Stomach smooth muscle (tissue), 2 donors: ENCODE measurements at regions not wholly inside any gene's neighbourhood (a gene's known extent, or its start where the extent isn't known, plus 50 kb on each side); places are given as distances from the start of the nearest gene placed in this dataset.

Experiments
- H3K27ac ChIP-seq: one replicate; pipeline ENCODE4 v1.7.0; 2013; ENCODE audit warnings: mild to moderate bottlenecking, low read length, inconsistent platforms
- H3K27me3 ChIP-seq, 2 donors: one replicate each; pipeline ENCODE4 v1.7.0; 2013; ENCODE audit warnings: low read length in 2 of 2; ENCODE audit not compliant: insufficient read depth in 2 of 2, control insufficient read depth in 1 of 2
- H3K36me3 ChIP-seq, 2 donors: one replicate each; pipeline ENCODE4 v1.7.0; 2013; ENCODE audit warnings: low read length in 2 of 2; ENCODE audit not compliant: control insufficient read depth in 2 of 2, insufficient read depth in 2 of 2
- H3K4me1 ChIP-seq: one replicate; pipeline ENCODE4 v1.7.0; 2013; ENCODE audit warnings: low read length; ENCODE audit not compliant: control insufficient read depth, insufficient read depth
- H3K4me3 ChIP-seq, 2 donors: one replicate each; pipeline ENCODE4 v1.7.0; 2013; ENCODE audit warnings: low read length in 2 of 2
- H3K9ac ChIP-seq, 2 donors: one replicate each; pipeline ENCODE4 v1.7.0; 2013; ENCODE audit warnings: low read length in 2 of 2, mild to moderate bottlenecking in 1 of 2
- H3K9me3 ChIP-seq, 2 donors: one replicate each; pipeline ENCODE4 v1.7.0; 2013; ENCODE audit warnings: low read length in 2 of 2; ENCODE audit not compliant: control insufficient read depth in 2 of 2
- donor health status: healthy.
- donor health status: Pancreatic carcinoma.

DNA sequence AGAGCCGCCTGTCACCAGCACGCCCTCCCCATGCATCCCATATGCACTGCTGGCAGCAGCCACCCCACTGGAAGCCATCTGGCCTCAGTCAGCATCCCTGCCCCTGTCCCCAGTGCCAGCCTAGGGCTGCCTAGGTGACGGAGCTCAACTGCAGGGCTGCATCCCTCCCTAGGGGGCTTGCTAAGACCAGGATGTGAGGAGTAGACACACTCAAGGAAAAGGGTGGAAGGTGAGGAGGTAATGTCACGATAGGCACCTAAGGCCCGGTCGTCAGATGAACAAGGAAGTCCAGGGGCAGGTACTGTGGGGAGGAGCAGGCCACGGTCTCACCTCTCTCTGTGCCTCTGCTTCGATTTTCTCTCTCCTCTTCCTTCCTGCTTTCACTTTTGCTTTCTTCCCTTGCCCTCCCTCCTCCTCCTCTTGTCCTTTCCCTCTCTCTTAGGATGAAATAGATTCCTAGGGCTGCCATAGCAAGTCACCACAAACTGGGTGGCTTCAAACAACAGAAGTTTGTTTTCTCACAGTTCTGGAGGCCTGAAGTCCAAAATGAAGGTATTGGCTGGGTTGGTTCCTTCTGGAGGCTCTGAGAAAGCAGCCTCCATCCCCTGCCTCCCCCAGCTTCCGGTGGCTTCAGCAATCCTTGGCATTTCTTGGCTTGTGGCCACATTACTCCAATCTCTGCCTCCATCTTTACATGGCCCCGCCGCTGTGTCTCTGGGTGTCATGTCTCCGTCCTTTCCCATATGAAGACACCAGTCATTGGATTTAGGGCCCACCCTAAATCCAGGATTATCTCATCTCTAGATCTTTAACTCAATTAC, 298.3 kb downstream of the SHQ1 start:
- Histone ChIP-seq H3K27ac (no peak overlapping the region), H3K27me3 (no peaks in the 10 kb centered on the region), H3K36me3 (no peaks in the 10 kb centered on the region), H3K9me3 (no peaks in the 10 kb centered on the region), H3K4me1 (no peaks in the 10 kb centered on the region), H3K9ac (no peak overlapping the region), H3K4me3 (no peak overlapping the region)

DNA sequence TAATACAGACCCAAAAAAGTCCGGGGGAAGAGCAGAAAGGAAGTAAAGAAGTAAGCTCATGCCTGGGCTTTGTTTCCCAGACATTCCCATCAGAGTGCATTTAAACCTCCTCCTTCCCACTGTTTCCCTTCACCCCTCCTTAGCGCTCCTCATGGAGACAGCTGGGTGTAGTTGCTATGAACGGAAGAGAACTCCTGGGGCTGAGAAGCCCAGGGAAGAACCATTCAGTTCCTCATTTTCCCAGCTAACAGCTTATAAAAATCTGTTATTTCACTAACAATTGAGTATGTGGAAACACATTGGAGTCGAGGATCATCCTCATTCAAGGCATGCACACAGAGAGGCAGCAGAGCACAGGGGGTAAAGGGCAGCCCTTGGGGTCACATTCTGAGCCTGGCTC, 299.3 kb downstream of the SHQ1 start:
- no peaks in the 10 kb centered on the region for H3K4me1 ChIP-seq
- no peaks in the 10 kb centered on the region for H3K36me3 ChIP-seq
- no peak overlapping the region for H3K27ac ChIP-seq
- H3K9ac ChIP-seq: no peak overlapping the region
- no peak overlapping the region for H3K4me3 ChIP-seq
- no peaks in the 10 kb centered on the region for H3K27me3 ChIP-seq
- H3K9me3 ChIP-seq: no peaks in the 10 kb centered on the region

- Histone ChIP-seq H3K9me3 (no peaks in the 10 kb centered on the region), H3K4me1 (no peaks in the 10 kb centered on the region), H3K36me3 (no peaks in the 10 kb centered on the region), H3K4me3 (no peak overlapping the region), H3K27ac (no peak overlapping the region), H3K9ac (no peak overlapping the region), H3K27me3 (no peaks in the 10 kb centered on the region)
Measured at GRCh38 chr3:72548461-72548860, 299.8 kb downstream of the SHQ1 start.

- no peak overlapping the region for H3K9ac ChIP-seq
- no peak overlapping the region for H3K4me3 ChIP-seq
- H3K9me3 ChIP-seq: no peaks in the 10 kb centered on the region
- no peaks in the 10 kb centered on the region for H3K4me1 ChIP-seq
- no peaks in the 10 kb centered on the region for H3K36me3 ChIP-seq
- no peak overlapping the region for H3K27ac ChIP-seq
- no peaks in the 10 kb centered on the region for H3K27me3 ChIP-seq
Measured at GRCh38 chr3:72547183-72547582, 301.1 kb downstream of the SHQ1 start.

DNA sequence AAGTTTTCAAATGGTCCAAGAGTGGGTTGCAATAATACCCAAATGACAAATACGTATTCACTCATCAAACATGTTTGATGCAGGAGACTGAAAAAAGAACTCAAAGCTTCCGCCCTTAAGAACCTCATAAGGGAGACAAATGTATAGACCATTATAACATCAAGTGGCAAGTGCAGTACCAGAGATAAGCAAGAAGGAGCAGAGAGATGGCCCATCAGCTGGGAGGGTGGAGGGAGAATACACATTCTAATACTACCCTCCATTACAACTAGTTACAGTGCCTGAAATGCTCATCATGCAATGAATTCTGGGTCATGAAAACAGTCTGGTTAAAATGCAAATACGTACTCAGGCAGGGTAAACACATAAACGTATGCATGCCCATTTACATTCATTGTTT, 304.0 kb downstream of the SHQ1 start:
- no peaks in the 10 kb centered on the region for H3K36me3 ChIP-seq
- H3K27ac ChIP-seq: no peak overlapping the region
- no peak overlapping the region for H3K4me3 ChIP-seq
- no peaks in the 10 kb centered on the region for H3K4me1 ChIP-seq
- no peak overlapping the region for H3K9ac ChIP-seq
- H3K27me3 ChIP-seq: no peaks in the 10 kb centered on the region
- peaks cover 0 to 6% of the 10 kb centered on the region in 2 donors for H3K9me3 ChIP-seq

DNA sequence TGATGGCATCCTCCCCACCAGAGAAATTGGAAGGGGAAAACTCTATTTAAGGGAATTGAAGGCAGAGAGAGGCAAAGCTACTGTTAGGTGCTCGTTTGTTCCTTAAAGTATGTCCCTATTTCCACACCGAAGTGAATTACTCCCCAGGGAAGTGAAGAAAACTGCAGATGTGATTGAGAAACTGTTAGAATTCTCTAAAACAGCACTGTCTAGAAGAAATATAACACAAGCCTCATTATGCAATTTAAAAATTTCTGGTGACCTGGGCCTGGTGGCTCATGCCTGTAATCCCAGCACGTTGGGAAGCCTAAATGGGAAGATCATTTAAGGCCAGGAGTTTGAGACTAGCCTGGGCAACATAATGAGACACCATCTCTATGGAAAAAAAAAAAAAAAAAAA, 305.0 kb downstream of the SHQ1 start:
- H3K4me1 ChIP-seq: no peaks in the 10 kb centered on the region
- no peaks in the 10 kb centered on the region for H3K36me3 ChIP-seq
- no peak overlapping the region for H3K27ac ChIP-seq
- no peaks in the 10 kb centered on the region for H3K27me3 ChIP-seq
- H3K4me3 ChIP-seq: no peak overlapping the region
- H3K9me3 ChIP-seq: peaks cover 0 to 6% of the 10 kb centered on the region in 2 donors
- H3K9ac ChIP-seq: no peak overlapping the region

- no peaks in the 10 kb centered on the region for H3K27me3 ChIP-seq
- no peak overlapping the region for H3K9ac ChIP-seq
- no peak overlapping the region for H3K4me3 ChIP-seq
- peaks cover 0 to 6% of the 10 kb centered on the region in 2 donors for H3K9me3 ChIP-seq
- H3K27ac ChIP-seq: no peak overlapping the region
- H3K36me3 ChIP-seq: no peaks in the 10 kb centered on the region
- H3K4me1 ChIP-seq: no peaks in the 10 kb centered on the region
Measured at GRCh38 chr3:72542781-72543180, 305.5 kb downstream of the SHQ1 start.

DNA sequence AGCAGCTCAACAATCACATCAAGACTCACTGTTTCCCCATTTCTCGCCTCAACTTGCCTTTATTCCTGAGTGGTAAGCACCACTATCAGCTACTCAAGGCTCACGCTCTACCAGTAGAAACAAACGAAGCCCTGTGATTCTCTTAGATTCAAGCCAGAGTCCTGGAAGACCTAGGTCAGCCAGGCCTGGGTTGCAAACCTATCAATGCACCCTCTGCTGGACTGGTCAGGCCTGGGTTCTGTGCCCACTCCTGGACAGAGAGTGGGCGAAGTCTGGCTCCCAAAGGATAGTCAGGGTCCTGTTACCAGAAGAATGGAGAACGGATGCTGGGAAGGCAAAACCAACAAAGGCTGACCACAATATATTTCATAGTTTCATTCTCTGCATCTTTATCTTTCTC, 308.4 kb downstream of the SHQ1 start:
- no peak overlapping the region for H3K4me3 ChIP-seq
- no peak overlapping the region for H3K27ac ChIP-seq
- no peak overlapping the region for H3K9ac ChIP-seq
- H3K4me1 ChIP-seq: no peaks in the 10 kb centered on the region
- H3K36me3 ChIP-seq: no peaks in the 10 kb centered on the region
- H3K9me3 ChIP-seq: peaks cover 0 to 6% of the 10 kb centered on the region in 2 donors
- H3K27me3 ChIP-seq: no peaks in the 10 kb centered on the region

- Histone ChIP-seq H3K36me3 (no peaks in the 10 kb centered on the region), H3K27me3 (no peaks in the 10 kb centered on the region), H3K9me3 (peaks cover 0 to 6% of the 10 kb centered on the region in 2 donors), H3K9ac (no peak overlapping the region), H3K27ac (no peak overlapping the region), H3K4me3 (no peak overlapping the region), H3K4me1 (no peaks in the 10 kb centered on the region)
Measured at GRCh38 chr3:72538070-72538745, 310.0 kb downstream of the SHQ1 start.

- Histone ChIP-seq H3K4me1 (no peaks in the 10 kb centered on the region), H3K4me3 (no peak overlapping the region), H3K9me3 (peaks cover 0 to 6% of the 10 kb centered on the region in 2 donors), H3K27ac (no peak overlapping the region), H3K36me3 (no peaks in the 10 kb centered on the region), H3K27me3 (no peaks in the 10 kb centered on the region), H3K9ac (no peak overlapping the region)
Measured at GRCh38 chr3:72537448-72537847, 310.8 kb downstream of the SHQ1 start.

DNA sequence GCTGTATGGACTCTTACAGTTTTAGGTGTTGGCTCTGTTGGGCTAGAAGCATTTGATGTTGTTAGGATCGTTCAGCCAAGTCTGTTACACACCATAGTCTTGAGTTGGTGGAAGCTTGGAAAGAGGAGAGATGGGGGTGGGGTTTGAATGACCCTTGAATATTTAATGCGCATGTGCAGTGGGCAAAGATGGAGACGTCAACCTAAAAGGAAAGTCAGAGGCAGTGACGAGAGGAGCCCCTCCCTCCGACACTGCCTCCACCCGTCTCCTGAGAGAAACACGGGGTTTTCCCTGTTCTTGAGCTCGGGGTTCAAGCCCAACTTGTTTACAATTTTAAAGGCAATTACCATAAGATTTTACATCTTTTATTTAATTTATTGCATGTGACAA, 311.4 kb downstream of the SHQ1 start:
- H3K27ac ChIP-seq: no peak overlapping the region
- H3K27me3 ChIP-seq: no peaks in the 10 kb centered on the region
- H3K9me3 ChIP-seq: peaks cover 0 to 6% of the 10 kb centered on the region in 2 donors

More for the DNA sequence above, 311.4 kb downstream of the SHQ1 start:
- Histone ChIP-seq H3K9ac (no peak overlapping the region), H3K4me3 (no peak overlapping the region), H3K4me1 (no peaks in the 10 kb centered on the region), H3K36me3 (no peaks in the 10 kb centered on the region)
